ENCODE measurements at regions not wholly inside any gene's neighbourhood (a gene's known extent, or its start where the extent isn't known, plus 50 kb on each side); places are given as distances from the start of the nearest gene placed in this dataset.

DNA sequence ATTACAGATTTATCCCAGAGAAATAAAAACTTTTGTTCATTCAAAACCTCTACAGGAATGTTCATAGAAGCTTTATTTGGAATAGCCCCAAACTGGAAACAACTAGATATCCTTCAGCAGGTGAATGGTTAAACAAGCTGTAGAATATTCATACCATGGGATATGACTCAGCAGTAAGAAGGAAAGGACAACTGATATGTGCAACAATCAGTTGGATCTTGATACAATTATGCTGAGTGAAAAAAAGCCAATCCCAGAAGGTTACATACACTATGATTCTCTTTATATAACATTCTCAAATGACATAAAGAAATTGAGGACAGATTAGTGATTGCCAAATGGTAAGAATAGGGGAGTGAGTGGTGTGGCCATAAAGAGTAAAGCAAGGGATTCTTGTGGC lies 376.7 kb downstream of the S1PR1 start:
- TF ChIP-seq, protein P1, sequence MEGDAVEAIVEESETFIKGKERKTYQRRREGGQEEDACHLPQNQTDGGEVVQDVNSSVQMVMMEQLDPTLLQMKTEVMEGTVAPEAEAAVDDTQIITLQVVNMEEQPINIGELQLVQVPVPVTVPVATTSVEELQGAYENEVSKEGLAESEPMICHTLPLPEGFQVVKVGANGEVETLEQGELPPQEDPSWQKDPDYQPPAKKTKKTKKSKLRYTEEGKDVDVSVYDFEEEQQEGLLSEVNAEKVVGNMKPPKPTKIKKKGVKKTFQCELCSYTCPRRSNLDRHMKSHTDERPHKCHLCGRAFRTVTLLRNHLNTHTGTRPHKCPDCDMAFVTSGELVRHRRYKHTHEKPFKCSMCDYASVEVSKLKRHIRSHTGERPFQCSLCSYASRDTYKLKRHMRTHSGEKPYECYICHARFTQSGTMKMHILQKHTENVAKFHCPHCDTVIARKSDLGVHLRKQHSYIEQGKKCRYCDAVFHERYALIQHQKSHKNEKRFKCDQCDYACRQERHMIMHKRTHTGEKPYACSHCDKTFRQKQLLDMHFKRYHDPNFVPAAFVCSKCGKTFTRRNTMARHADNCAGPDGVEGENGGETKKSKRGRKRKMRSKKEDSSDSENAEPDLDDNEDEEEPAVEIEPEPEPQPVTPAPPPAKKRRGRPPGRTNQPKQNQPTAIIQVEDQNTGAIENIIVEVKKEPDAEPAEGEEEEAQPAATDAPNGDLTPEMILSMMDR (IDR thresholded peaks at IDR 0.05; ENCODE audit: low read depth, low read length, poor library complexity, severe bottlenecking) = no peak
- no peak for TF ChIP-seq EZH2phosphoT487 (IDR thresholded peaks at IDR 0.05; ENCODE audit: borderline replicate concordance, low read length)

All from DOHH2 (cell line).